K562 (cell line): ENCODE measurements at regions not wholly inside any gene's neighbourhood (a gene's known extent, or its start where the extent isn't known, plus 50 kb on each side); places are given as distances from the start of the nearest gene placed in this dataset.
A peak's percentile ranks its signal among the peaks of the same experiment; 100 is the strongest.

Experiments used
- BHLHE40 ChIP-seq: IDR thresholded peaks from 2 replicates; pipeline ENCODE4 v1.6.1; 2011; ENCODE audit warnings: low read length, improper control_type of control experiment
- BRCA1 ChIP-seq, 2 experiments: fragments of 450-650 bp in 1 of 2; sonication (generic) in 1 of 2; formaldehyde crosslinking in 1 of 2; IDR thresholded peaks; 2 replicates each; pipeline versions ENCODE4 v1.5.0 to v1.6.1; 2017 to 2020; ENCODE audit warnings: mild to moderate bottlenecking in 1 of 2, missing genetic modification reagents in 1 of 2
- C11orf30 ChIP-seq: fragments of 450-650 bp; IDR thresholded peaks from 2 replicates; pipeline ENCODE4 v1.6.1; 2016; ENCODE audit warnings: low read depth, mild to moderate bottlenecking
- CREB1 ChIP-seq, 2 experiments: sonication (generic) in 1 of 2; formaldehyde crosslinking in 1 of 2; IDR thresholded peaks; 2 replicates each; pipeline versions ENCODE4 v1.6.1 to v1.8.0; 2012 to 2022; ENCODE audit warnings: inconsistent platforms in 1 of 2, mild to moderate bottlenecking in 1 of 2, missing genetic modification reagents in 1 of 2, moderate library complexity in 1 of 2
- CREBBP ChIP-seq: IDR thresholded peaks from one replicate; pipeline ENCODE4 v1.6.1; 2012; ENCODE audit warnings: low read depth, mild to moderate bottlenecking, control low read depth, inconsistent platforms, low read length
- CREM ChIP-seq: IDR thresholded peaks from 2 replicates; pipeline ENCODE4 v1.6.1; 2014; ENCODE audit warnings: antibody characterized with exemption, low read depth
- ETV1 ChIP-seq: fragments of 450-650 bp; conservative IDR thresholded peaks from 2 replicates; pipeline ENCODE4 v1.6.1; 2016; ENCODE audit warnings: missing genetic modification characterization, control low read depth, low read depth, missing compliant biosample characterization
- HNRNPK ChIP-seq: fragments of 200-400 bp; formaldehyde crosslinking; IDR thresholded peaks from one replicate; pipeline ENCODE4 v1.6.1; 2018; ENCODE audit warnings: mild to moderate bottlenecking, low read depth, low read length; ENCODE audit not compliant: poor library complexity, severe bottlenecking
- ILK ChIP-seq: fragments of 450-650 bp; IDR thresholded peaks from 2 replicates; pipeline ENCODE4 v1.6.1; 2016; ENCODE audit warnings: missing genetic modification characterization, low read depth, mild to moderate bottlenecking, missing compliant biosample characterization, moderate library complexity, borderline replicate concordance
- JUNB ChIP-seq: fragments of 450-650 bp; formaldehyde crosslinking; conservative IDR thresholded peaks from 2 replicates; pipeline ENCODE4 v1.4.0; 2020; ENCODE audit warnings: mild to moderate bottlenecking
- PHF8 ChIP-seq: fragments of 200-600 bp; sonication (generic); IDR thresholded peaks from 2 replicates; pipeline ENCODE4 v1.6.1; 2012; ENCODE audit warnings: mixed run types, mild to moderate bottlenecking, inconsistent platforms, low read length, moderate library complexity, borderline replicate concordance
- RAD21 ChIP-seq, 2 experiments: fragments of 250-450 bp in 1 of 2; fragments of 450-650 bp in 1 of 2; sonication (Bioruptor Pico) in 1 of 2; formaldehyde crosslinking in 1 of 2; IDR thresholded peaks in 1 of 2; conservative IDR thresholded peaks in 1 of 2; 2 replicates each; pipeline versions ENCODE4 v1.4.0 to v1.8.0; 2020 to 2022; ENCODE audit warnings: mild to moderate bottlenecking in 2 of 2, moderate library complexity in 1 of 2
- RCOR1 ChIP-seq, 2 experiments: IDR thresholded peaks; 2 replicates each; pipeline ENCODE4 v1.6.1; 2012; ENCODE audit warnings: low read depth in 2 of 2, low read length in 2 of 2, borderline replicate concordance in 1 of 2, improper control_type of control experiment in 1 of 2
- SAP30 ChIP-seq: fragments of 200-600 bp; sonication (generic); IDR thresholded peaks from 2 replicates; pipeline ENCODE4 v1.6.1; 2012; ENCODE audit warnings: borderline replicate concordance, low read depth, mild to moderate bottlenecking, moderate library complexity, low read length, control low read depth, inconsistent platforms; ENCODE audit not compliant: insufficient read depth, poor library complexity, severe bottlenecking
- SMAD4 ChIP-seq: fragments of 250-450 bp; sonication (Bioruptor Pico); conservative IDR thresholded peaks from 2 replicates; pipeline ENCODE4 v1.8.0; 2021; ENCODE audit warnings: inconsistent platforms, mild to moderate bottlenecking, moderate library complexity
- TAL1 ChIP-seq: fragments of 450-650 bp; IDR thresholded peaks from 2 replicates; pipeline ENCODE4 v1.6.1; 2016; ENCODE audit warnings: mild to moderate bottlenecking
- TEAD4 ChIP-seq, 2 experiments: sonication (generic) in 1 of 2; formaldehyde crosslinking in 1 of 2; IDR thresholded peaks; 2 replicates each; pipeline versions ENCODE4 v1.6.1 to v1.8.0; 2012 to 2022; ENCODE audit warnings: borderline replicate concordance in 1 of 2, inconsistent platforms in 1 of 2, low read length in 1 of 2, mild to moderate bottlenecking in 1 of 2, missing genetic modification reagents in 1 of 2
- TRIM24 ChIP-seq, 2 experiments: fragments of 450-650 bp; IDR thresholded peaks; 2 replicates each; pipeline ENCODE4 v1.6.1; 2016
- ZFPM2 ChIP-seq: fragments of 250-450 bp; sonication (Bioruptor Pico); IDR thresholded peaks from 2 replicates; pipeline ENCODE4 v1.5.1; 2022; ENCODE audit warnings: mild to moderate bottlenecking
- ZKSCAN1 ChIP-seq: fragments of 150-350 bp; IDR thresholded peaks from 2 replicates; pipeline ENCODE4 v1.6.1; 2016; ENCODE audit warnings: low read depth, low read length
- ZNF175 ChIP-seq: fragments of 200-800 bp; sonication (Bioruptor generic); IDR thresholded peaks from 2 replicates; pipeline ENCODE4 v1.6.1; 2016; ENCODE audit warnings: low read depth, mild to moderate bottlenecking, missing genetic modification characterization, missing compliant biosample characterization
- ZNF274 ChIP-seq: IDR thresholded peaks from 2 replicates; pipeline ENCODE4 v1.6.1; 2011; ENCODE audit warnings: low read depth, mild to moderate bottlenecking, low read length, moderate library complexity, borderline replicate concordance
- TF ChIP-seq, protein P1 (sequence below): fragments of 250-450 bp; sonication (Bioruptor Pico); IDR thresholded peaks from 2 replicates; pipeline ENCODE4 v1.8.0; 2022; ENCODE audit warnings: moderate library complexity, mild to moderate bottlenecking, inconsistent platforms
- TF ChIP-seq, protein P2 (sequence below): fragments of 450-650 bp; IDR thresholded peaks from one replicate; pipeline ENCODE4 v1.6.1; 2018; ENCODE audit warnings: mild to moderate bottlenecking, moderate library complexity; ENCODE audit not compliant: partially characterized antibody
- TF ChIP-seq, protein P3 (sequence below): fragments of 450-650 bp; formaldehyde crosslinking; IDR thresholded peaks from 2 replicates; pipeline ENCODE4 v1.4.0; 2020; ENCODE audit warnings: mild to moderate bottlenecking, moderate library complexity

DNA sequence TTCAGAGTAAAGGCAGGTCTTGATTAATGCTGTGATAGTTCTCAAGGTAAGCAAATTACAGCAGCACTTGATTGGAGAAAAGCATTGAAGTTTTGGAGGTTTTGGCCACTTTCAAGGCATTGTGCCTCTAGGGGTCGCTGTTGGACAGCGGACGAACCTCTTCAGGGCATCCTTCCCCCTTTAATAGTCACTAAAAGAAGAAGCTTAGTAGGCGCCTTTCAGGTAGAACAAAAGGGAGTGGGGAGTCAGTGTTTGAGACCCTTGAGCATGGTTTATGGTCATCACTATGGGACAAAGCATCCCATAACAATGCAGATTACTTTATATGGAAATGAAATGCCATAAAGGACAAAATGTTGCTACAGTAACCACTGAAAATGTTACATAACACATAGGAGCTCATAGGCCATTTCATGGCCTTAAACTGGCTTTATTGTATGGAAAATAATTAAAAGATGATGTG is 199.5 kb upstream of the DCN start (continued):
- TF ChIP-seq RAD21 (CRISPR knock-in tag; conservative IDR thresholded peaks at IDR 0.05 in 1 of 2, IDR thresholded peaks at IDR 0.05 in 1 of 2), result peak; percentile 79 to 83
- no peak for TF ChIP-seq BHLHE40
- TF ChIP-seq TRIM24 (IDR thresholded peaks at IDR 0.05), result no peak
- TF ChIP-seq CREM, result no peak
- no peak for TF ChIP-seq PHF8
- peak; percentile 96 for TF ChIP-seq ZKSCAN1
- TF ChIP-seq SAP30, result no peak
- TF ChIP-seq, protein P1, sequence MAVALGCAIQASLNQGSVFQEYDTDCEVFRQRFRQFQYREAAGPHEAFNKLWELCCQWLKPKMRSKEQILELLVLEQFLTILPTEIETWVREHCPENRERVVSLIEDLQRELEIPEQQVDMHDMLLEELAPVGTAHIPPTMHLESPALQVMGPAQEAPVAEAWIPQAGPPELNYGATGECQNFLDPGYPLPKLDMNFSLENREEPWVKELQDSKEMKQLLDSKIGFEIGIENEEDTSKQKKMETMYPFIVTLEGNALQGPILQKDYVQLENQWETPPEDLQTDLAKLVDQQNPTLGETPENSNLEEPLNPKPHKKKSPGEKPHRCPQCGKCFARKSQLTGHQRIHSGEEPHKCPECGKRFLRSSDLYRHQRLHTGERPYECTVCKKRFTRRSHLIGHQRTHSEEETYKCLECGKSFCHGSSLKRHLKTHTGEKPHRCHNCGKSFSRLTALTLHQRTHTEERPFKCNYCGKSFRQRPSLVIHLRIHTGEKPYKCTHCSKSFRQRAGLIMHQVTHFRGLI (CRISPR knock-in tag), result no peak
- no peak for TF ChIP-seq ETV1 (tag)
- TF ChIP-seq ZFPM2 (CRISPR knock-in tag), result no peak
- no peak for TF ChIP-seq ZNF274
- peak; percentile 29; the same call in 1 of the 2 replicates for TF ChIP-seq C11orf30
- no peak for TF ChIP-seq HNRNPK
- no peak for TF ChIP-seq CREB1 (IDR thresholded peaks at IDR 0.05)
- no peak for TF ChIP-seq CREB1 (CRISPR knock-in tag; IDR thresholded peaks at IDR 0.05)
- TF ChIP-seq ILK (tag), result no peak
- TF ChIP-seq RCOR1 (IDR thresholded peaks at IDR 0.05; ENCODE audit: borderline replicate concordance in 1 of 2, low read depth in 2 of 2, low read length in 2 of 2), result peak in 1 of 2 experiments; percentile 27; a peak in 1 of 4 replicates
- no peak for TF ChIP-seq TEAD4 (IDR thresholded peaks at IDR 0.05; ENCODE audit: low read length)
- TF ChIP-seq TEAD4 (CRISPR knock-in tag; IDR thresholded peaks at IDR 0.05; ENCODE audit: borderline replicate concordance), result no peak
- no peak for TF ChIP-seq TAL1
- no peak for TF ChIP-seq CREBBP
- TF ChIP-seq JUNB (CRISPR knock-in tag), result no peak
- TF ChIP-seq, protein P2, sequence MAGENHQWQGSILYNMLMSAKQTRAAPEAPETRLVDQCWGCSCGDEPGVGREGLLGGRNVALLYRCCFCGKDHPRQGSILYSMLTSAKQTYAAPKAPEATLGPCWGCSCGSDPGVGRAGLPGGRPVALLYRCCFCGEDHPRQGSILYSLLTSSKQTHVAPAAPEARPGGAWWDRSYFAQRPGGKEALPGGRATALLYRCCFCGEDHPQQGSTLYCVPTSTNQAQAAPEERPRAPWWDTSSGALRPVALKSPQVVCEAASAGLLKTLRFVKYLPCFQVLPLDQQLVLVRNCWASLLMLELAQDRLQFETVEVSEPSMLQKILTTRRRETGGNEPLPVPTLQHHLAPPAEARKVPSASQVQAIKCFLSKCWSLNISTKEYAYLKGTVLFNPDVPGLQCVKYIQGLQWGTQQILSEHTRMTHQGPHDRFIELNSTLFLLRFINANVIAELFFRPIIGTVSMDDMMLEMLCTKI, result no peak
- no peak for TF ChIP-seq SMAD4 (CRISPR knock-in tag)
- TF ChIP-seq BRCA1 (IDR thresholded peaks at IDR 0.05), result no peak
- no peak for TF ChIP-seq BRCA1 (CRISPR knock-in tag; IDR thresholded peaks at IDR 0.05)
- TF ChIP-seq, protein P3, sequence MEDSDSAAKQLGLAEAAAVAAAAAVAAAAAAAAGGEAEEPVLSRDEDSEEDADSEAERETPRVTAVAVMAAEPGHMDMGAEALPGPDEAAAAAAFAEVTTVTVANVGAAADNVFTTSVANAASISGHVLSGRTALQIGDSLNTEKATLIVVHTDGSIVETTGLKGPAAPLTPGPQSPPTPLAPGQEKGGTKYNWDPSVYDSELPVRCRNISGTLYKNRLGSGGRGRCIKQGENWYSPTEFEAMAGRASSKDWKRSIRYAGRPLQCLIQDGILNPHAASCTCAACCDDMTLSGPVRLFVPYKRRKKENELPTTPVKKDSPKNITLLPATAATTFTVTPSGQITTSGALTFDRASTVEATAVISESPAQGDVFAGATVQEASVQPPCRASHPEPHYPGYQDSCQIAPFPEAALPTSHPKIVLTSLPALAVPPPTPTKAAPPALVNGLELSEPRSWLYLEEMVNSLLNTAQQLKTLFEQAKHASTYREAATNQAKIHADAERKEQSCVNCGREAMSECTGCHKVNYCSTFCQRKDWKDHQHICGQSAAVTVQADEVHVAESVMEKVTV (CRISPR knock-in tag), result peak; percentile 74
- no peak for TF ChIP-seq ZNF175 (CRISPR knock-in tag)
